ENCODE measurements at regions not wholly inside any gene's neighbourhood (a gene's known extent, or its start where the extent isn't known, plus 50 kb on each side); places are given as distances from the start of the nearest gene placed in this dataset.

GRCh38 chr10:56298941-56299340 is 62.1 kb downstream of the ZWINT start:
- no peak overlapping the region for H4K8ac ChIP-seq (ENCODE audit: low read depth, low read length)
- H2AK5ac ChIP-seq (ENCODE audit: low read length) = no peak overlapping the region
- H4K12ac ChIP-seq (ENCODE audit: low read depth, low read length) = no peak overlapping the region
- no peak overlapping the region for H3K27ac ChIP-seq (ENCODE audit: low read depth, low read length)
- no peak overlapping the region for H3K18ac ChIP-seq (ENCODE audit: low read length)
- no peak for DNase-seq
- H2BK120ac ChIP-seq (ENCODE audit: insufficient read depth, low read length, poor library complexity) = no peak overlapping the region
- no peak overlapping the region for H3K23ac ChIP-seq (ENCODE audit: low read length)
- no peak overlapping the region for H4K91ac ChIP-seq (ENCODE audit: low read depth, low read length)
- H3K4me2 ChIP-seq (ENCODE audit: low read length) = no peak overlapping the region
- no peaks in the 10 kb centered on the region for H3K4me1 ChIP-seq (ENCODE audit: control insufficient read depth in 1 of 2, insufficient read depth in 2 of 2, low read length in 2 of 2)
- no peak overlapping the region for H2AFZ ChIP-seq (ENCODE audit: insufficient read depth, low read length, poor library complexity)
- WGBS (ENCODE audit: extremely low coverage, insufficient coverage, insufficient read length) = no CpG with 5 or more reads among the region's 7 CpGs
- H3K79me1 ChIP-seq (ENCODE audit: low read length) = no peaks in the 10 kb centered on the region
- H3K9ac ChIP-seq (ENCODE audit: low read length) = no peak overlapping the region
- no peak overlapping the region for H3K4me3 ChIP-seq (ENCODE audit: low read depth, low read length)
- no peak overlapping the region for H2BK5ac ChIP-seq (ENCODE audit: low read depth, low read length, poor library complexity)
- no peak overlapping the region for H2BK12ac ChIP-seq (ENCODE audit: low read length)
- no peaks in the 10 kb centered on the region for H3K27me3 ChIP-seq (ENCODE audit: insufficient read depth, low read length)
- H3K79me2 ChIP-seq (ENCODE audit: control insufficient read depth, insufficient read depth, low read length, poor library complexity) = no peaks in the 10 kb centered on the region
- no peaks in the 10 kb centered on the region for H3K9me3 ChIP-seq (ENCODE audit: insufficient read depth, low read depth, low read length)
- no peaks in the 10 kb centered on the region for H3K36me3 ChIP-seq (ENCODE audit: control insufficient read depth in 1 of 2, insufficient read depth in 2 of 2, low read length in 2 of 2)
- no peak overlapping the region for H3K4ac ChIP-seq (ENCODE audit: low read depth, low read length)
- H3K14ac ChIP-seq (ENCODE audit: low read length) = no peak overlapping the region

- Histone ChIP-seq H3K9me3 (ENCODE audit: insufficient read depth, low read depth, low read length) (no peaks in the 10 kb centered on the region), H3K14ac (ENCODE audit: low read length) (no peak overlapping the region), H3K27me3 (ENCODE audit: insufficient read depth, low read length) (no peaks in the 10 kb centered on the region), H2BK12ac (ENCODE audit: low read length) (no peak overlapping the region), H3K18ac (ENCODE audit: low read length) (no peak overlapping the region), H3K36me3 (ENCODE audit: control insufficient read depth in 1 of 2, insufficient read depth in 2 of 2, low read length in 2 of 2) (no peaks in the 10 kb centered on the region), H2BK5ac (ENCODE audit: low read depth, low read length, poor library complexity) (no peak overlapping the region), H4K12ac (ENCODE audit: low read depth, low read length) (no peak overlapping the region), H3K4me1 (ENCODE audit: control insufficient read depth in 1 of 2, insufficient read depth in 2 of 2, low read length in 2 of 2) (no peaks in the 10 kb centered on the region), H3K79me1 (ENCODE audit: low read length) (no peaks in the 10 kb centered on the region), H2AK5ac (ENCODE audit: low read length) (no peak overlapping the region), H3K4me3 (ENCODE audit: low read depth, low read length) (no peak overlapping the region), H2BK120ac (ENCODE audit: insufficient read depth, low read length, poor library complexity) (no peak overlapping the region), H2AFZ (ENCODE audit: insufficient read depth, low read length, poor library complexity) (no peak overlapping the region), H4K91ac (ENCODE audit: low read depth, low read length) (no peak overlapping the region), H3K79me2 (ENCODE audit: control insufficient read depth, insufficient read depth, low read length, poor library complexity) (no peaks in the 10 kb centered on the region), H3K4ac (ENCODE audit: low read depth, low read length) (no peak overlapping the region), H3K27ac (ENCODE audit: low read depth, low read length) (no peak overlapping the region), H4K8ac (ENCODE audit: low read depth, low read length) (no peak overlapping the region), H3K4me2 (ENCODE audit: low read length) (no peak overlapping the region), H3K23ac (ENCODE audit: low read length) (no peak overlapping the region), H3K9ac (ENCODE audit: low read length) (no peak overlapping the region)
- DNase-seq = no peak
- no CpG with 5 or more reads among the region's 1 CpG for WGBS (ENCODE audit: extremely low coverage, insufficient coverage, insufficient read length)
Observed at GRCh38 chr10:56296618-56297017, 64.4 kb downstream of the ZWINT start.

GRCh38 chr10:56288403-56288802 is 72.7 kb downstream of the ZWINT start:
- WGBS (ENCODE audit: extremely low coverage, insufficient coverage, insufficient read length) = no CpG with 5 or more reads among the region's 2 CpGs
- no peaks in the 10 kb centered on the region for H3K27me3 ChIP-seq (ENCODE audit: insufficient read depth, low read length)
- H4K91ac ChIP-seq (ENCODE audit: low read depth, low read length) = no peak overlapping the region
- no peak overlapping the region for H3K18ac ChIP-seq (ENCODE audit: low read length)
- H3K79me2 ChIP-seq (ENCODE audit: control insufficient read depth, insufficient read depth, low read length, poor library complexity) = no peaks in the 10 kb centered on the region
- H3K4me2 ChIP-seq (ENCODE audit: low read length) = no peak overlapping the region
- no peak overlapping the region for H3K14ac ChIP-seq (ENCODE audit: low read length)
- H3K4ac ChIP-seq (ENCODE audit: low read depth, low read length) = no peak overlapping the region
- H4K8ac ChIP-seq (ENCODE audit: low read depth, low read length) = no peak overlapping the region
- no peak overlapping the region for H2AK5ac ChIP-seq (ENCODE audit: low read length)
- H3K23ac ChIP-seq (ENCODE audit: low read length) = no peak overlapping the region
- no peak overlapping the region for H2BK120ac ChIP-seq (ENCODE audit: insufficient read depth, low read length, poor library complexity)
- H3K4me3 ChIP-seq (ENCODE audit: low read depth, low read length) = no peak overlapping the region
- H3K9ac ChIP-seq (ENCODE audit: low read length) = no peak overlapping the region
- H2BK5ac ChIP-seq (ENCODE audit: low read depth, low read length, poor library complexity) = no peak overlapping the region
- no peak overlapping the region for H3K27ac ChIP-seq (ENCODE audit: low read depth, low read length)
- no peak for DNase-seq
- H4K12ac ChIP-seq (ENCODE audit: low read depth, low read length) = no peak overlapping the region
- no peaks in the 10 kb centered on the region for H3K79me1 ChIP-seq (ENCODE audit: low read length)
- no peaks in the 10 kb centered on the region for H3K4me1 ChIP-seq (ENCODE audit: control insufficient read depth in 1 of 2, insufficient read depth in 2 of 2, low read length in 2 of 2)
- no peaks in the 10 kb centered on the region for H3K9me3 ChIP-seq (ENCODE audit: insufficient read depth, low read depth, low read length)
- H2BK12ac ChIP-seq (ENCODE audit: low read length) = no peak overlapping the region
- H3K36me3 ChIP-seq (ENCODE audit: control insufficient read depth in 1 of 2, insufficient read depth in 2 of 2, low read length in 2 of 2) = no peaks in the 10 kb centered on the region
- H2AFZ ChIP-seq (ENCODE audit: insufficient read depth, low read length, poor library complexity) = no peak overlapping the region

GRCh38 chr10:56286096-56286495 is 75.0 kb downstream of the ZWINT start:
- Histone ChIP-seq H2BK120ac (ENCODE audit: insufficient read depth, low read length, poor library complexity) (no peak overlapping the region), H3K18ac (ENCODE audit: low read length) (no peak overlapping the region)

GRCh38 chr10:56279270-56279669 is 81.8 kb downstream of the ZWINT start:
- DNase-seq = no peak
- no peak overlapping the region for H3K14ac ChIP-seq (ENCODE audit: low read length)

More at GRCh38 chr10:56286096-56286495, 75.0 kb downstream of the ZWINT start:
- no peak for DNase-seq
- Histone ChIP-seq H3K23ac (ENCODE audit: low read length) (no peak overlapping the region), H3K79me2 (ENCODE audit: control insufficient read depth, insufficient read depth, low read length, poor library complexity) (no peaks in the 10 kb centered on the region), H4K91ac (ENCODE audit: low read depth, low read length) (no peak overlapping the region), H3K27ac (ENCODE audit: low read depth, low read length) (no peak overlapping the region), H2BK12ac (ENCODE audit: low read length) (no peak overlapping the region), H4K8ac (ENCODE audit: low read depth, low read length) (no peak overlapping the region), H3K79me1 (ENCODE audit: low read length) (no peaks in the 10 kb centered on the region), H2BK5ac (ENCODE audit: low read depth, low read length, poor library complexity) (no peak overlapping the region), H2AK5ac (ENCODE audit: low read length) (no peak overlapping the region), H3K4me3 (ENCODE audit: low read depth, low read length) (no peak overlapping the region), H3K36me3 (ENCODE audit: control insufficient read depth in 1 of 2, insufficient read depth in 2 of 2, low read length in 2 of 2) (no peaks in the 10 kb centered on the region), H3K27me3 (ENCODE audit: insufficient read depth, low read length) (no peaks in the 10 kb centered on the region), H3K4me2 (ENCODE audit: low read length) (no peak overlapping the region), H3K9me3 (ENCODE audit: insufficient read depth, low read depth, low read length) (no peaks in the 10 kb centered on the region), H3K4ac (ENCODE audit: low read depth, low read length) (no peak overlapping the region), H3K14ac (ENCODE audit: low read length) (no peak overlapping the region), H3K4me1 (ENCODE audit: control insufficient read depth in 1 of 2, insufficient read depth in 2 of 2, low read length in 2 of 2) (no peaks in the 10 kb centered on the region), H2AFZ (ENCODE audit: insufficient read depth, low read length, poor library complexity) (no peak overlapping the region), H4K12ac (ENCODE audit: low read depth, low read length) (no peak overlapping the region), H3K9ac (ENCODE audit: low read length) (no peak overlapping the region)

More at GRCh38 chr10:56279270-56279669, 81.8 kb downstream of the ZWINT start:
- H3K9ac ChIP-seq (ENCODE audit: low read length) = no peak overlapping the region
- no peaks in the 10 kb centered on the region for H3K4me1 ChIP-seq (ENCODE audit: control insufficient read depth in 1 of 2, insufficient read depth in 2 of 2, low read length in 2 of 2)
- no peak overlapping the region for H4K12ac ChIP-seq (ENCODE audit: low read depth, low read length)
- H3K27ac ChIP-seq (ENCODE audit: low read depth, low read length) = no peak overlapping the region
- no peak overlapping the region for H2BK120ac ChIP-seq (ENCODE audit: insufficient read depth, low read length, poor library complexity)
- no peak overlapping the region for H3K23ac ChIP-seq (ENCODE audit: low read length)
- no peak overlapping the region for H2BK12ac ChIP-seq (ENCODE audit: low read length)
- no peaks in the 10 kb centered on the region for H3K36me3 ChIP-seq (ENCODE audit: control insufficient read depth in 1 of 2, insufficient read depth in 2 of 2, low read length in 2 of 2)
- no peaks in the 10 kb centered on the region for H3K27me3 ChIP-seq (ENCODE audit: insufficient read depth, low read length)
- no peaks in the 10 kb centered on the region for H3K79me2 ChIP-seq (ENCODE audit: control insufficient read depth, insufficient read depth, low read length, poor library complexity)
- no peak overlapping the region for H2BK5ac ChIP-seq (ENCODE audit: low read depth, low read length, poor library complexity)
- H4K91ac ChIP-seq (ENCODE audit: low read depth, low read length) = no peak overlapping the region
- no peak overlapping the region for H3K4ac ChIP-seq (ENCODE audit: low read depth, low read length)
- no peaks in the 10 kb centered on the region for H3K79me1 ChIP-seq (ENCODE audit: low read length)
- H2AFZ ChIP-seq (ENCODE audit: insufficient read depth, low read length, poor library complexity) = no peak overlapping the region
- H2AK5ac ChIP-seq (ENCODE audit: low read length) = no peak overlapping the region
- H3K18ac ChIP-seq (ENCODE audit: low read length) = no peak overlapping the region
- no peak overlapping the region for H3K4me2 ChIP-seq (ENCODE audit: low read length)
- H4K8ac ChIP-seq (ENCODE audit: low read depth, low read length) = no peak overlapping the region
- no peak overlapping the region for H3K4me3 ChIP-seq (ENCODE audit: low read depth, low read length)
- H3K9me3 ChIP-seq (ENCODE audit: insufficient read depth, low read depth, low read length) = no peaks in the 10 kb centered on the region

Measured in trophoblast cell (in vitro differentiated cells and primary cell).